NCI-H510A (cell line): ENCODE measurements at regions not wholly inside any gene's neighbourhood (a gene's known extent, or its start where the extent isn't known, plus 50 kb on each side); places are given as distances from the start of the nearest gene placed in this dataset.
"Not testable (repeated sequence)": the region's sequence is repeated elsewhere in the genome, so short reads cannot be mapped to it uniquely, and the experiment has no call there.

Experiments used
- DNase-seq: peaks from one replicate; lab custom pipeline; 2025; lab: John Stamatoyannopoulos, UW

GRCh38 chr15:61401903-61402698, 173.0 kb upstream of the RORA start:
- no peak for DNase-seq

GRCh38 chr15:61398310-61398709, 169.2 kb upstream of the RORA start:
- DNase-seq, result no peak

DNA sequence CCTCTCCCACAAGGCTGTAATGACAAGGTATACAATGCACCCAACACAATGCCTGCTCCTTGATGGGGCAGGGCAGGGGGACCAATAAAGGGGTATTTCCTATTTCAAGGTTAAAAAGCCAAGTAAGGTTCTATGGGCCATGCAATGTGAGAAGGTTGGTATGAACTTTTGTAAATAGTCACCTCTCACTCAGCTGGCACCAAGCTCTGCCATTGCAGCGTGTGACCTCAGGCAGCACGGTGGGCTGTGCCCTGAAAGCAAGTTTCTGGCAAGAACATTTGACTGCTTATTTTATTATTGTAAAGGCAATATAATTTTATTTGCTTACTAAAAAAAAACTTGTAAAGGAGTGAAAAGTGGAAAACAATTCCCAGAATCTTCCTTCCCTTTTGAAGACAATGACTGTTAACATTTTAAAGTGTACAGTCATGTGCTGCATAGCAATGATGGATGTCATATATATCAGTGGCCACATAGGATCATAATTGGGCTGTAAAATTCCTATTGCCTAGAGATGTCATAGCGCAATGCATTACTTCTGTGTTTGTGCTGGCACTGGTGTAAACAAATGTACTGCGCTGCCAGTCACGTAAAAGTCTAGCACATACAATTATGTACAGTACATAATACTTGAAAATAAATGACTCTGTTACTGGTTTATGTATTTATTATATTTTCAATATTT, 167.3 kb upstream of the RORA start:
- no peak for DNase-seq

GRCh38 chr15:61393949-61394348, 164.8 kb upstream of the RORA start:
- DNase-seq, result no peak

GRCh38 chr15:61393524-61393923, 164.4 kb upstream of the RORA start:
- DNase-seq, result no peak

DNA sequence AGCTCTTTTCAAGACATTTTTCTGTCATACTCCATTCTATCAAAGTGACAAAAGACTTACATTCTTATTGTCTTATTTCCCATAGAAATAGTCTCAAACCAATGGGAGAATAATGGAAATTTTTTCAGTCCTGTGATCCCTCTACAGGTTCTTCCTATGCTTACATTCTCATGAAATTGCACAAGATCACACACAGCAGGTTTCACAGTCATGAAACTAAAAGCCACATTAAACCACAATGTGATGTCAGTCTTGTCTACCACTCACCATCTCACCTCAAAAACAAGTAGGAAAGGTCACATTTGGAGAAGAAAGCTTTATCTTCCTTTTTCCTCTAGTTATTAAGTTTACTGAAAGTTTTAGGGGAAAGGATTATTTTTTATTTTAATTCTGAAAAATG, 161.0 kb upstream of the RORA start:
- DNase-seq, result no peak

GRCh38 chr15:61389334-61390028, 160.4 kb upstream of the RORA start:
- DNase-seq, result no peak

GRCh38 chr15:61387675-61388074, 158.6 kb upstream of the RORA start:
- no peak for DNase-seq

DNA sequence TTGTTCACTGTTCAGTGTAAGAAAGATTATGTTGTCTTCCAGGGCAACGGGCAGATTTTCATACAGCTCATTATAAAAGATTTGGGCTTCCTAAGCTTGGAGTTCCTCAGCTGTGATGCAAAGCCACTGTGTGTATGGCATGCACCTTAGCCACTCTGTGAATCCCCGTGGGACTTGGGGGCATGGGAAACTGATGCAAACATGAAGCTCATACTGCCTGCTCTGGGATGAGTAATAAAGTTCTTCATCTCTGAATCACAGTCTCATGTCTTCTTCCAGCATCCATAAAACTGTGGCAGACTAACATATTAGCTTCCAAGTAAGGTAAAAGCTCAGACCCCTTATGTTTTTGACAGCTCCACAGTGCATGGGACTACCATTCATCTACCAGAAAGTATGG, 154.3 kb upstream of the RORA start:
- DNase-seq, result no peak

DNA sequence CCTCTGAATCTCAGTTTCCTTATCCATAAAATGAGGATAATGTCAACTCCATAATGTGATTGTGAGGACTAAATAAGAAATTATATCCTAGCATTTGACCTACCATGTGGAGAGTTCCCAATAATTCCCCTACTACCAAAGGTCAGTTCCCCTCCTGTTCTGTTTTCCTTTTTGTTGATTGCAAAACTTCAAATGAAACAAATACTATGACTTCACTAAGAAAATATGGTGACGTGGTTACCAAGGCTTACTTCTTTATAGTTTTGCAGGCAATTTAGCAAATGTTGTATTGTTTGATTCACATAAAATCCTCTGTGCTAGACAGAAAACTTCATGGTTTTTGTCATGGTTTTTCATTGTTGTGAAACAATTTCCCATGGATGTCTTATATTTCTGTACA, 153.8 kb upstream of the RORA start:
- DNase-seq, result no peak

- DNase-seq, result no peak
These were observed 152.4 kb upstream of the RORA start for GRCh38 chr15:61381501-61381900.

GRCh38 chr15:61380270-61380669, 151.2 kb upstream of the RORA start:
- no peak for DNase-seq

DNA sequence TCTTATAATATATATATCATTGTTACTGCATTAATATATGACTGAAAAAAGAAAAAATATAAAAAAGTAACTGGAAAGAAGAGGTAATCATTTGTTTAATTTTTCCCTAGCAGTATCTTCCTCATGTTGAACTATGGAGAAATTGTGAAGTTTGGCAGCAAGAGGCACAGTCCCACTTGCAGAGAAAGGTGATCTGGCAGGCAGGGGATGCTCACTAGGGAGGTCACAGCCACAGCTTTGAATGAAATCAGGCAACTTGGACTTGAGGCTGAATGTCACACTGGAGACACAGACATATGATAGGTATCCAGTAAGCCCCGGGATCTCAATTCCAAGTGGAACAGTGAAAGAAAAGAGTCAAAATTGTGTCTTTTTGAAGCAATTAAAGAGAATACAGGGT, 149.9 kb upstream of the RORA start:
- DNase-seq, result no peak

DNA sequence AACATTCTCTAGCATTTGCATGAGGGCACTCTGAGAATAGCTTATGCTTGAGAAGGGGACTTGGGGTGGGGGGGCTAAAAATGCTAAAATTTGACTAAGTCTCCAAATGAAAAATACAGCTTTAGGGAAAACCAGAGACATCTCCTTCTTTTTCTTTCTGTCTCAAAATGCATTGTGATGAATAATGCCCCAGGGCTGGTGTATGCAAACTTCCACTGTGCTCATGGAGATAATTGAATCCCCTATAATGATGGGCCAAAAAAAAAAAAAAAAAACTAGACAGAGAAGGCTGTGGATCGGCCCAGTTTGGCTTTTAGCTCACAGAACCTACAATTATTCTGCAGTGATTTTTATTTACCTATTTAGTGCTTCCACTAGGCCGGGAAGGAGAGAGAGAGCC, 147.9 kb upstream of the RORA start:
- no peak for DNase-seq

GRCh38 chr15:61376516-61376915, 147.4 kb upstream of the RORA start:
- no peak for DNase-seq

DNA sequence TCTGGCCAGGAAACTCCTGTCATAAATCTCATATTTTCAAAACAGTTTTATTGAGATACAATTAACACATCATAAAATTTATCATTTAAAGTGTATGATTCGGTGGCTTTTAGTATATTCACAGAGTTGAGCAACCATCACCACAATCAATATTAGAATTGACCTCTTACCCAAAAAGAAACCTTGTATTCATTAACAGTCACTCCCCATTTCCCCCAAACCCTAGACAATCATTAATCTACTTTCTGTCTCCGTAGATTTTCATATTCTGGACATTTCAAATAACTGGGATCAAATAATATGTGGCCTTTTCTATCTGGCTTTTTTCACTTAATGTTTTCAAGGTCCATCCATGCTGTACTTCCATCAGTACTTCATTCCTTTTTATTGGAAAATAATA, 145.7 kb upstream of the RORA start:
- DNase-seq, result no peak

GRCh38 chr15:61367953-61368352, 138.9 kb upstream of the RORA start:
- DNase-seq, result no peak

DNA sequence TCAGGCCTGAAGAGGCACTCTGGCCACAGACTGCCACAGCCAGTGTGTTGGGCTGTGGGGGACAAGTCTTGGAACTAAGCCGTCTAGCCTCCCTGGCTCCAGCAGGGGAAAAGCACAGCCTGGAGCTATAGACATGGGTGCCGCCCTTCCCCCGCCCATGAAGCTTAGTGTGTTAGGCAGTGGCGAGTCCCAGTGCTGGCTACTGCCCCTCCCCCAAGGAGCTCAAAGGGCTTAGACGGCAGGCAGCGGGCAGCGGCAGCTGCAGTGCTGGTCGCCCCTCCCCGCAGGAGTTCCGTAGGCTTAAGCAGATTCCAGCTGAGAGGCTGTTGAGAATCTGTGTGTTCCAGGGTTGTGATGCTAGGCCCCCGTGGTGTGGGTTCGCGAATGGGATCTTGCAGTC, 135.8 kb upstream of the RORA start:
- peak; percentile 82 for DNase-seq

GRCh38 chr15:61362912-61363311, 133.8 kb upstream of the RORA start:
- not testable (repeated sequence) for DNase-seq

GRCh38 chr15:61344293-61344692, 115.2 kb upstream of the RORA start:
- no peak for DNase-seq

GRCh38 chr15:61342390-61342789, 113.3 kb upstream of the RORA start:
- no peak for DNase-seq

GRCh38 chr15:61339516-61339915, 110.4 kb upstream of the RORA start:
- DNase-seq, result no peak

DNA sequence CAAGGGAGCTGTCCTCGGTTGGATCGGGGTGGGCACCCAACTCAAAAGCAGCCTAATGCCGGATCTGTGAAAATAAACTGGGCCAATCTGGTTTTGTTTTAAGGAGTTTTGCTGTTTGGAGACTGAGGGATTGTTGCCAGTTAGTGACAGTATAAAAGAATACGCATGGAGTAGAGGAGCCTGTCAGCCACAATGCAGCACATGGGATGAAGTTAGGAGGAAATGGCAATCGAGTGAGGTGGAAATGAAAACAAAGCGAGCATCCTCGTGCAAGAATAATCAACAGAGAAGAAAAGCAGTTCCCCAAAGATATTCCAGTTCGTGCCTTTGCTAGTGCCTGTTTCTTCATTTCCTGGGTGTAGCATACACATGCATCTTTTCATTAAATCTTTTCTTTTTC, 108.4 kb upstream of the RORA start:
- DNase-seq, result no peak
